KG1 (cell line): ENCODE measurements at regions not wholly inside any gene's neighbourhood (a gene's known extent, or its start where the extent isn't known, plus 50 kb on each side); places are given as distances from the start of the nearest gene placed in this dataset.

Experiments used
- DNase-seq: peaks from one replicate; lab custom pipeline; 2025; lab: John Stamatoyannopoulos, UW

- no peak for DNase-seq
These were observed 160.8 kb upstream of the GYPC start for GRCh38 chr2:126495189-126495588.

GRCh38 chr2:126496493-126496892, 159.5 kb upstream of the GYPC start:
- DNase-seq: no peak

- no peak for DNase-seq
These were observed 152.5 kb upstream of the GYPC start for GRCh38 chr2:126503476-126503875.

- DNase-seq: no peak
These were observed 151.0 kb upstream of the GYPC start for GRCh38 chr2:126504949-126505348.

GRCh38 chr2:126506786-126507185, 149.2 kb upstream of the GYPC start:
- no peak for DNase-seq

GRCh38 chr2:126507425-126507911, 148.5 kb upstream of the GYPC start:
- no peak for DNase-seq

- DNase-seq: no peak
These were observed 145.6 kb upstream of the GYPC start for GRCh38 chr2:126510356-126510755.

- no peak for DNase-seq
These were observed 145.0 kb upstream of the GYPC start for GRCh38 chr2:126510960-126511359.

GRCh38 chr2:126512026-126512425, 143.9 kb upstream of the GYPC start:
- no peak for DNase-seq

GRCh38 chr2:126513033-126513432, 142.9 kb upstream of the GYPC start:
- DNase-seq: no peak

- no peak for DNase-seq
These were observed 140.5 kb upstream of the GYPC start for GRCh38 chr2:126515471-126515870.

GRCh38 chr2:126518196-126518595, 137.8 kb upstream of the GYPC start:
- no peak for DNase-seq

GRCh38 chr2:126527836-126528490, 128.0 kb upstream of the GYPC start:
- peak; percentile 16 for DNase-seq

GRCh38 chr2:126531029-126531428, 124.9 kb upstream of the GYPC start:
- DNase-seq: no peak

GRCh38 chr2:126534478-126534877, 121.5 kb upstream of the GYPC start:
- peak; percentile 54 for DNase-seq

GRCh38 chr2:126535408-126535807, 120.5 kb upstream of the GYPC start:
- DNase-seq: no peak

GRCh38 chr2:126536605-126537200, 119.3 kb upstream of the GYPC start:
- DNase-seq: no peak

GRCh38 chr2:126539101-126539500, 116.9 kb upstream of the GYPC start:
- DNase-seq: no peak

- DNase-seq: no peak
These were observed 113.7 kb upstream of the GYPC start for GRCh38 chr2:126542247-126542646.

GRCh38 chr2:126543081-126543480, 112.9 kb upstream of the GYPC start:
- no peak for DNase-seq

- no peak for DNase-seq
These were observed 97.9 kb upstream of the GYPC start for GRCh38 chr2:126558029-126558428.

- no peak for DNase-seq
These were observed 87.2 kb upstream of the GYPC start for GRCh38 chr2:126568734-126569133.

GRCh38 chr2:126571403-126571802, 84.6 kb upstream of the GYPC start:
- DNase-seq: no peak

GRCh38 chr2:126575631-126576030, 80.3 kb upstream of the GYPC start:
- no peak for DNase-seq
